DND-41 (cell line): ENCODE measurements at regions not wholly inside any gene's neighbourhood (a gene's known extent, or its start where the extent isn't known, plus 50 kb on each side); places are given as distances from the start of the nearest gene placed in this dataset.

ENCODE experiments used
- ATAC-seq: fragments of 200-7000 bp; cut with Tn5 transposase; 3 replicates; pipeline ENCODE4 v1.9.1; 2021; ENCODE audit warnings: low read depth; ENCODE audit not compliant: insufficient read depth
- DNase-seq: peaks from one replicate; pipeline ENCODE4 v3.0.0-alpha.2; 2020
- H2AFZ ChIP-seq: 2 replicates; pipeline ENCODE4 v1.6.0; 2012; ENCODE audit warnings: low read depth, low read length
- H3K27ac ChIP-seq: 2 replicates; pipeline ENCODE4 v1.5.1; 2012; ENCODE audit warnings: low read length, inconsistent platforms
- H3K27me3 ChIP-seq: fragments of 200-600 bp; sonication (generic); 2 replicates; pipeline ENCODE4 v1.6.0; 2012; ENCODE audit warnings: low read length, mild to moderate bottlenecking, inconsistent platforms; ENCODE audit not compliant: insufficient read depth, poor library complexity
- H3K36me3 ChIP-seq: 2 replicates; pipeline ENCODE4 v1.5.1; 2012; ENCODE audit warnings: low read length, inconsistent platforms; ENCODE audit not compliant: insufficient read depth
- H3K4me1 ChIP-seq: 2 replicates; pipeline ENCODE4 v1.5.1; 2012; ENCODE audit warnings: mild to moderate bottlenecking, low read length; ENCODE audit not compliant: insufficient read depth
- H3K4me2 ChIP-seq: 2 replicates; pipeline ENCODE4 v1.6.0; 2012; ENCODE audit warnings: mild to moderate bottlenecking, moderate library complexity, low read length, inconsistent platforms; ENCODE audit not compliant: insufficient read depth
- H3K4me3 ChIP-seq, 2 experiments: fragments of 200-600 bp in 1 of 2; shearing (Covaris generic) in 1 of 2; 2 replicates each; pipeline ENCODE4 v1.5.1; 2012 to 2016; ENCODE audit warnings: inconsistent platforms in 2 of 2, low read length in 2 of 2, mild to moderate bottlenecking in 2 of 2, low read depth in 1 of 2, moderate library complexity in 1 of 2
- H3K79me2 ChIP-seq: 2 replicates; pipeline ENCODE4 v1.6.0; 2012; ENCODE audit warnings: low read length, inconsistent platforms; ENCODE audit not compliant: insufficient read depth
- H3K9ac ChIP-seq: 2 replicates; pipeline ENCODE4 v1.6.0; 2012; ENCODE audit warnings: low read depth, mild to moderate bottlenecking, inconsistent platforms, low read length, moderate library complexity
- H3K9me3 ChIP-seq: 2 replicates; pipeline ENCODE4 v1.5.1; 2012; ENCODE audit warnings: low read length, moderate library complexity, mild to moderate bottlenecking, inconsistent platforms; ENCODE audit not compliant: insufficient read depth, severe bottlenecking
- H4K20me1 ChIP-seq: 2 replicates; pipeline ENCODE4 v1.6.0; 2012; ENCODE audit warnings: low read length; ENCODE audit not compliant: insufficient read depth
- EZH2 ChIP-seq: IDR thresholded peaks from 3 replicates; pipeline ENCODE4 v1.6.1; 2012; ENCODE audit warnings: borderline replicate concordance, low read depth, mild to moderate bottlenecking, moderate library complexity, low read length, inconsistent platforms; ENCODE audit not compliant: severe bottlenecking
- TF ChIP-seq, protein P1 (sequence below): IDR thresholded peaks from 2 replicates; pipeline ENCODE4 v1.5.1; 2012; ENCODE audit warnings: borderline replicate concordance, low read length, moderate library complexity, mild to moderate bottlenecking; ENCODE audit not compliant: poor library complexity, severe bottlenecking; ENCODE audit errors: extremely low read depth

DNA sequence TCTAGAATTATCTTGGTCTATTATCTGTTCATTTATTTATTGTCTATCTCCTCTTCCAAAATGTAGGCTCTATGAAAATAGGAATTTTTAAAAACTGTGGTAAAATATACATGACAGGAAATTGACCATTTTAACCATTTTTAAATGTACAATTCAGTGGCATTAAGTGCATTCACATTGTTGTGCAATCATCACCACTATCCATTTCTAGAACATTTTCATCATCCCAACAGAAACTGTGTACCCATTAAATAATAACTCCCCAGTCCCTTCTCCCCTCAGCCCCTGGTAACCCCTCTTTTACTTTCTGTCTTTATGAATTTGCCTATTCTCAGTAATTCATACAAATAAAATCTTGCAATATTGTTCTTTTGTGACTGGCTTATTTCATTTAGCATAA is 71.1 kb upstream of the LCLAT1 start:
- Histone ChIP-seq H3K36me3 (no peaks in the 10 kb centered on the region), H3K9ac (no peak overlapping the region), H3K79me2 (no peaks in the 10 kb centered on the region), H3K4me2 (no peak overlapping the region), H3K4me3 (no peak overlapping the region), H3K9me3 (no peaks in the 10 kb centered on the region), H3K27me3 (no peaks in the 10 kb centered on the region), H2AFZ (no peak overlapping the region), H4K20me1 (no peaks in the 10 kb centered on the region), H3K4me1 (no peaks in the 10 kb centered on the region), H3K27ac (no peak overlapping the region)
- DNase-seq (no peak), ATAC-seq (no peak)
- no peak for TF ChIP-seq EZH2
- TF ChIP-seq, protein P1, sequence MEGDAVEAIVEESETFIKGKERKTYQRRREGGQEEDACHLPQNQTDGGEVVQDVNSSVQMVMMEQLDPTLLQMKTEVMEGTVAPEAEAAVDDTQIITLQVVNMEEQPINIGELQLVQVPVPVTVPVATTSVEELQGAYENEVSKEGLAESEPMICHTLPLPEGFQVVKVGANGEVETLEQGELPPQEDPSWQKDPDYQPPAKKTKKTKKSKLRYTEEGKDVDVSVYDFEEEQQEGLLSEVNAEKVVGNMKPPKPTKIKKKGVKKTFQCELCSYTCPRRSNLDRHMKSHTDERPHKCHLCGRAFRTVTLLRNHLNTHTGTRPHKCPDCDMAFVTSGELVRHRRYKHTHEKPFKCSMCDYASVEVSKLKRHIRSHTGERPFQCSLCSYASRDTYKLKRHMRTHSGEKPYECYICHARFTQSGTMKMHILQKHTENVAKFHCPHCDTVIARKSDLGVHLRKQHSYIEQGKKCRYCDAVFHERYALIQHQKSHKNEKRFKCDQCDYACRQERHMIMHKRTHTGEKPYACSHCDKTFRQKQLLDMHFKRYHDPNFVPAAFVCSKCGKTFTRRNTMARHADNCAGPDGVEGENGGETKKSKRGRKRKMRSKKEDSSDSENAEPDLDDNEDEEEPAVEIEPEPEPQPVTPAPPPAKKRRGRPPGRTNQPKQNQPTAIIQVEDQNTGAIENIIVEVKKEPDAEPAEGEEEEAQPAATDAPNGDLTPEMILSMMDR: no peak

DNA sequence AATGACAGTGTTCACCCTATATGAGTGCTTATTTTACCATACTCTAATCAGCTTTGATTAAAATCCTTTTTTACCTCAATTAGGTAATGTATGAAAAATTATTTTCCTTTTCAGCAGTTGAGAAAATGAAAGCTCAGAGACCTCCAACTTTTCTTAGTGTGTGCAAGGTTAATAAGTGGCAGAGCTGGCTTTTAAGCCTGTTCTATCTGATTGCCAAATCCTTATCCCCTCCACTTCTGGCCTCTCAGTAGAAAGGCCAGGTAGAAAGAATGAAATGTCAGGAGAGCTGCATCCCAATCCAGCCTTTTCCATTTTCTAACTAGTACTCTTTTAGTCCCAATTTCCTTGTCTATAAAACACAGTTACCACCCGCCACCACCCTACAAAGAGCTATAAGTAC is 67.6 kb upstream of the LCLAT1 start:
- Histone ChIP-seq H3K27me3 (peaks cover 3% of the 10 kb centered on the region), H3K36me3 (no peaks in the 10 kb centered on the region), H3K4me2 (no peak overlapping the region), H2AFZ (no peak overlapping the region), H4K20me1 (no peaks in the 10 kb centered on the region), H3K79me2 (no peaks in the 10 kb centered on the region), H3K4me1 (no peaks in the 10 kb centered on the region), H3K9ac (no peak overlapping the region), H3K4me3 (no peak overlapping the region), H3K9me3 (no peaks in the 10 kb centered on the region), H3K27ac (no peak overlapping the region)
- no peak for DNase-seq
- TF ChIP-seq EZH2: no peak
- TF ChIP-seq, protein P1: no peak
- ATAC-seq: no peak

DNA sequence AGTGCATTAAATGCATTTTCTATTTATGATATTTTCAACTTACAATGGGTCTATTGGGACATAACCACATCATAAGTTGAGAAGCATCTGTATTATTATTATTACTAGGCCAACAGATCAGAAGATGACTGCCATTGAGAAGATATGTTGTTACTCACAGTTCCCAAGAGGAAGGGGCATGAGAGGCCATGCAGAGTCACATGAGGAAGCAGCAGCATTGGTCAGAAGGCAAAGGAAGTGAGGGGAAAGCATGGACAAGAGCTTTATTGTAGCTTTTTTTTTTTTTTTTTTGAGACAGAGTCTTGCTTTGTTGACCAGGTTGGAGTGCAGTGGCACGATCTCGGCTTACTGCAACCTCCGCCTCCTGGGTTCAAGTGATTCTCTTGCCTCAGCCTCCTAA is 66.2 kb upstream of the LCLAT1 start:
- TF ChIP-seq, protein P1: no peak
- no peak for TF ChIP-seq EZH2
- H3K27ac ChIP-seq: no peak overlapping the region
- no peak overlapping the region for H3K4me2 ChIP-seq
- ATAC-seq: no peak
- H2AFZ ChIP-seq: no peak overlapping the region
- peaks cover 3% of the 10 kb centered on the region for H3K27me3 ChIP-seq
- H4K20me1 ChIP-seq: no peaks in the 10 kb centered on the region
- H3K4me3 ChIP-seq: no peak overlapping the region
- H3K79me2 ChIP-seq: no peaks in the 10 kb centered on the region
- no peaks in the 10 kb centered on the region for H3K4me1 ChIP-seq
- no peak overlapping the region for H3K9ac ChIP-seq
- DNase-seq: no peak
- H3K36me3 ChIP-seq: no peaks in the 10 kb centered on the region
- no peaks in the 10 kb centered on the region for H3K9me3 ChIP-seq
